Astrocyte of the spinal cord (primary cell): ENCODE measurements at regions not wholly inside any gene's neighbourhood (a gene's known extent, or its start where the extent isn't known, plus 50 kb on each side); places are given as distances from the start of the nearest gene placed in this dataset.
"Not testable (repeated sequence)": the region's sequence is repeated elsewhere in the genome, so short reads cannot be mapped to it uniquely, and the experiment has no call there.

ENCODE experiments used
- DNase-seq: peaks from one replicate; pipeline ENCODE4 v3.0.0; 2011; ENCODE audit warnings: low read depth, low spot score
- H3K4me3 ChIP-seq: 2 replicates; pipeline ENCODE4 v1.5.1; 2011; ENCODE audit warnings: low read depth, mild to moderate bottlenecking, low read length, moderate library complexity
- in situ Hi-C: cut with HindIII; loops from 2 replicates; pipeline ENCODE4 v1.10.0; 2017; ENCODE audit warnings: low sequenced_read_pairs
- TF ChIP-seq, protein P1 (sequence below): IDR thresholded peaks from 2 replicates; pipeline ENCODE4 v1.5.1; 2012; ENCODE audit warnings: low read depth, mild to moderate bottlenecking, low read length, inconsistent platforms

DNA sequence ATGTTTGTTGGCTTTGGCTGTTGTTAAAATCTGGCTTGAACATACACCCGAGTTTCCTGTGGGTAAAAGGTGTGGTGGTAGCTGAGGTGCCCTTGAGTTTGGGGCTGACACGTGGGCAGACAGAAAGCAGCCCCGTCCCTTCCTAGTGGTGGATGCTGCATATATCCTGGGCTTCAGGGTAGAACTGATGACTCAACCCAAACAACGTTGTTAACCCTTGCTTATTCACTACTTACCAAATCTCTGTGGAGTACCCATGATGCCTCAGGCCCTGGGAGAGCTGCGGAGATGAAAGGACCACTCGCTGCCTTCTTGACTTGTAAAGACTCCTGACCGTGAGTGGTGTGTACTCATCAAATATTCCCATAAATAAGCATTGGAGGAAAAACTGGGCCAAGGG, 245.1 kb downstream of the RAB11FIP2 start:
- in situ Hi-C loops, result no loop called here

DNA sequence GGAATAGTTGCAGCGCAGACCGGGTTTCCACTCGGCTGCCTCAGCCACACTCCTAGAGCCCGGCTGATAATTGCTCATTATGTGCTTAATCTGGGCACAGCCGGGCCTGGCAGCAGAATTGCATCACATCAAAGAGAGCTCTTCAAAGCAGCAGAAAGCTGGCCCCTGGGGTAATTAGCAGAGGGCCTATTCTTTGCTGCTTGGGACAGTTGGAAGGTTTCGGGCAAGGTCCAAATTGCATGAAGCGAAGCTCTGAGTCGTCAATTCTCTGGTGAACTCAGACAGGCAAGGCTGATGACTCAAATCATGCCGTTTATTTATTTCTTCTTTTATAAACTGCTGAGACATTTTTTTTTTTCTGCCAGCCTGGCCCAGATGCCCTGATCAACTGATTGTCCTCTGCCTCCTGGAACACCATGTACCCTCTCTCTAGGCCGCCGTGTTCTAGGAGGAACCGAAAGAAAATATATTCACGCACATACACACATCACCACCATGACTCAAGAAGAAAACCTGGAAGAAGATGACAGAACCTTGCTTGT, 242.2 kb downstream of the RAB11FIP2 start:
- no peak overlapping the region for H3K4me3 ChIP-seq
- TF ChIP-seq, protein P1, sequence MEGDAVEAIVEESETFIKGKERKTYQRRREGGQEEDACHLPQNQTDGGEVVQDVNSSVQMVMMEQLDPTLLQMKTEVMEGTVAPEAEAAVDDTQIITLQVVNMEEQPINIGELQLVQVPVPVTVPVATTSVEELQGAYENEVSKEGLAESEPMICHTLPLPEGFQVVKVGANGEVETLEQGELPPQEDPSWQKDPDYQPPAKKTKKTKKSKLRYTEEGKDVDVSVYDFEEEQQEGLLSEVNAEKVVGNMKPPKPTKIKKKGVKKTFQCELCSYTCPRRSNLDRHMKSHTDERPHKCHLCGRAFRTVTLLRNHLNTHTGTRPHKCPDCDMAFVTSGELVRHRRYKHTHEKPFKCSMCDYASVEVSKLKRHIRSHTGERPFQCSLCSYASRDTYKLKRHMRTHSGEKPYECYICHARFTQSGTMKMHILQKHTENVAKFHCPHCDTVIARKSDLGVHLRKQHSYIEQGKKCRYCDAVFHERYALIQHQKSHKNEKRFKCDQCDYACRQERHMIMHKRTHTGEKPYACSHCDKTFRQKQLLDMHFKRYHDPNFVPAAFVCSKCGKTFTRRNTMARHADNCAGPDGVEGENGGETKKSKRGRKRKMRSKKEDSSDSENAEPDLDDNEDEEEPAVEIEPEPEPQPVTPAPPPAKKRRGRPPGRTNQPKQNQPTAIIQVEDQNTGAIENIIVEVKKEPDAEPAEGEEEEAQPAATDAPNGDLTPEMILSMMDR, result no peak
- in situ Hi-C loops, result no loop called here
- DNase-seq, result no peak

More for the DNA sequence above, 245.1 kb downstream of the RAB11FIP2 start:
- DNase-seq, result no peak
- H3K4me3 ChIP-seq, result no peak overlapping the region
- TF ChIP-seq, protein P1, result no peak

DNA sequence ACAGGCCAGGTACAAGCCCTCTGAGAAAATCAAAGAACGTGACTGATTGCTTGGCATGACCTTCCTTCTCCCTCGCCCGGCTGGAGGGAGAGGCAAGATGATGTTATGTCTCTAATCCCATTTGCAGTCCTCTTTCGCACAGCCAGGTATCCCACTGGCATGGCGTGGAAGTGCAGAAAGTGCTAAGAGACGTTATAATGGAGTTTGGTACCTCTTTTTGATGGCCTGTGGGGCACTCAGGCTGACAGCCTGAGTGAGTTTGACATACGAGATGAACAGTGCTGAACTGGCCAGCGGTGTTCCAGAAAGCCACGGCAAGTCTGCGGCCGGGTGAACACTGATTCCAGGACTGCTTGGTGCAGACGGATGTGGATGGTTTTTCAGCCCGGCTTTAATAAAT, 241.6 kb downstream of the RAB11FIP2 start:
- TF ChIP-seq, protein P1, result no peak
- in situ Hi-C loops, result no loop called here
- no peak for DNase-seq
- H3K4me3 ChIP-seq, result no peak overlapping the region

DNA sequence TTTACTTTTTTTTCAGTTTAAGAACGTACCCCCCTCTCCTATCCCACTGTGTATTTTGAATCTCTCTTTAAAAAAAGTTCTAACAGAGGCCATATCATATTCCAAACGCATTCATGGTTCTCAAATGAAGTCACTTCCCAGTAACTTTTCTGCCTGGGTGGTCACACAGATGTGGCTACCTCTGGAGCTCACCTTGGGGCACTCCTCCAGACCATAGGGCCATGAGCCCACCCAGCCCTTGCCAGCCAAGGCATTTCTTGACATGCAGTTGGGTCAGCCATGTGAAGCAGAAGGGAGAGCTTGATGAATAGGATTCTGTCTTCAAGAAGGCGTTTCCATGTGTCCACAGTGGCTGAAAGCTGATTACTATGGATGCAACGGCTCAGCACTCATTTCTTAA, 239.3 kb downstream of the RAB11FIP2 start:
- TF ChIP-seq, protein P1, result no peak
- no peak for DNase-seq
- in situ Hi-C loops, result no loop called here
- no peak overlapping the region for H3K4me3 ChIP-seq

DNA sequence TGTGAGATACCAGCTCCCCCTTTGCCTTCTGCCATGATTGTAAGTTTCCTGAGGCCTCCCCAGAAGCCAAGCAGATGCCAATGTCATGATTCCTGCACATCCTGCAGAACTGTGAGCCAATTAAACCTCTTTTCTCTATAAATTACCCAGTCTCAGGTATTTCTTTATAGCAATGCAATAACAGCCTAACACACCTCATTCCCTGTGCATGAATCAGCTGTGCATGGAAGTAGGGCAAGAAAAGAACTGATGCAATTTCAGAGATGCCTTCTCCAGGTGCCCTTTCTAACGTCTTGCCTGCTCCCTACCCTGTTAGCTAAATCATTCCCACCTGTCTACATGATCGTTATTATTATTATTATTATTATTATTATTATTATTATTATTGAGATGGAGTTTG, 230.9 kb downstream of the RAB11FIP2 start:
- in situ Hi-C loops, H3K4me3 ChIP-seq, DNase-seq: not testable (repeated sequence)

DNA sequence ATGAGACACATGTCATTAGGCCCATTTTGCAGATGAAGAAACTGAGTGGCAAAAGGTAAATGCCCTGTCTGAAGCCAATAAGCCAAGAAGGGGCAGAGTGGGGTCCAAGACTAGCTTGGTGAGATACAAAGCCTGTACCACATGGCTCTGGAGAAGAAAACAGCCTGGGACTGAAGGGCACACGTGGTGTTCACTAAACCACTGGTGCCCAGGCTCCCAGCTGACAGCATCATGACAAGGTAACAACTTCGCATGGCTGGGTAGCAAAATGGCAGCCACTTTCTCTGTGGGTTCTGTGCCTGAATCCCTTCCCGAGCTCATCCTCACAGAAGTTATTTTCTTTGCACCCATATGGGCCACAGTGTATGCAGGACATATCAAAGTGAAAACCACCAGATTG, 229.6 kb downstream of the RAB11FIP2 start:
- no peak for DNase-seq
- in situ Hi-C loops, result no loop called here
- TF ChIP-seq, protein P1, result no peak
- no peak overlapping the region for H3K4me3 ChIP-seq

DNA sequence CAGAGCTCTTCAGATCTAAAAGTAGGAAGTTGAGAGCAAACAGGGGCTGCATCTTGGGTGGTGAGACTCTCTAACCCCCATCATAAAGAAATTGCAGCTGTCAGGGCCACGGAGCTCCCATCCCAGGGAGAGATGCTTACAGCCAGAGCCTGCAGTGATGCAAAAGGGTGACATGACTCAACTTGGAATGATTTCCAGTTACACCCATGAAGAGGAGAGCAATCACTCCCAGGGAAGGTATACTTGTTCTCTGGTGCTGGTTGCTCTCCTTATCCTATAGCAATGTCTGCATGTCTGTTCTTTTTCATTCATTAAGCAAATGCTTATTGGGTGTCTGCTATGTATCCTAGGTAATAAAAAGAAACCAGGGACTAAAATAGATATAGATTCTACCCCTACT, 228.0 kb downstream of the RAB11FIP2 start:
- DNase-seq, result no peak
- TF ChIP-seq, protein P1, result no peak
- no peak overlapping the region for H3K4me3 ChIP-seq
- in situ Hi-C loops, result no loop called here
